Right ventricle myocardium superior (tissue), 1 donor: ENCODE measurements at regions not wholly inside any gene's neighbourhood (a gene's known extent, or its start where the extent isn't known, plus 50 kb on each side); places are given as distances from the start of the nearest gene placed in this dataset.

Experiments
- ATAC-seq: fragments of 200-7000 bp; cut with Tn5 transposase; one replicate; pipeline ENCODE4 v1.9.1; 2020; ENCODE audit warnings: mild to moderate bottlenecking; ENCODE audit not compliant: poor library complexity
- DNase-seq: peaks from one replicate; pipeline ENCODE4 v3.0.0-alpha.2; 2020
- intact Hi-C: fragments of 100-400 bp; cut with DNase I; formaldehyde crosslinking; loops from one replicate; pipeline ENCODE4 v1.11.2; 2022
- donor health status: DM: no; HTN: yes; CAD: no; lungs with severe emphysema.

- intact Hi-C loops, result no loop called here
- DNase-seq, result no peak
- ATAC-seq, result no peak
Measured at GRCh38 chr13:79749566-79749965, 268.6 kb downstream of the NDFIP2 start.

- DNase-seq, result no peak
- no peak for ATAC-seq
- intact Hi-C loops, result no loop called here
Measured at GRCh38 chr13:79745081-79745480, 264.1 kb downstream of the NDFIP2 start.

DNA sequence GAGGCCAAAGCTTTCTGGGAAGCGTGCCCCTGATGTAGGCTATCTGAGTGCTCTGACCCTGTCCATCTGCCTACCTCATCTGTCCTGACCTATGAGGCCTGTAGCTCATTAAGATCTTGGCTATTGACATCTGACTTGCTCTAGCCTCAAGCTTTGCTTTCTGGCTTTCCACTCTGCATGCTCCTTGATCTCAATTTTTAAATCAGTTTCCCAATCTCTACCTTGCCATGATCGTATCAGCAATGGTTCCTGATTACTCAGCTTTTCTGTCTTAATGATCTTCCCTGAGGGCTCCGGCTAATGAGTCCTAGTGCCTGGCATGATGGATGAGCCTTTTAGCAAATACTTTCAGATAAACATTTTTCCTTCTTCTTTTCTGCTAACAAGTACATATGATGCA lies 262.0 kb downstream of the NDFIP2 start:
- no peak for ATAC-seq
- intact Hi-C loops, result no loop called here

DNA sequence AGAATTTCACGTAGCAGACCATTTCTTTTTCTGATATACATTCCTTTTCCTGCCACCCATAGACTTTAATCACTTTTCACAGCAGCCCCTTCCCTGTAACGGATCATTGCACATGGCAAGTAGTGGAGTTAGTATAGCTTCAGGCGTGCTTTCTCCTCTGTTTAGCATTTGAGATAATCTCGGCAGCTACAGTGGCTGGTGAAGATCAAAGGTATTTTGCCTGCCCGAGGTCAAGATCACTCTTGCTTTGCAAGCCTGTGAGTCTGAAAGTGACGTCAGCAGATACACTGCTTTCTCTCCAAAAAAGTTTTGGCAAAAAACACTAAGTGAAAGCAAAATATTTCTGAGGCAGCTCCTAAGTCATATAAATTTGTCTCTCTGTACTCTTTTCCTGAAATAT lies 260.0 kb downstream of the NDFIP2 start:
- DNase-seq, result no peak
- peak; percentile 75 for ATAC-seq
- intact Hi-C loops, result no loop called here

More for the DNA sequence above, 262.0 kb downstream of the NDFIP2 start:
- DNase-seq, result no peak

DNA sequence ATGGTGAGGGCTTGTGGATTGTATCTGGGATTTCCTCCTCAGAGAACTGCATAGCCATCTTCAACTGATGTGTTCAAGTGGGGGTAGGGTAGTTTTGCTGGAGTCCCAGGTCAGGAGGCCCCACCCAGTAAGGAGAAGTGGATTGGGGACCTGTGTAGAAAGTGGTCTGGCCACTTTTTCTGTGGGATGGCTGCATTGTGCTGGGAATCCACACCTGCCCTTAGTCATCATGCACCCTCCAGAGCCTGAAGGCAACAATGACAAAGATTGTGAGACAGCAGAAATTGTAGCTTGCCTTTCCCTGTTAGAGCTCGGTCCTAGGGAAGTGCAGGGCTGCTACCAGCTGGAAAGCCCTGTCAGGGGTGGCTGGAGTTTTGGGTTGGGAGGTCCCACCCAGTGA lies 255.4 kb downstream of the NDFIP2 start:
- intact Hi-C loops, result no loop called here
- DNase-seq (no peak), ATAC-seq (no peak)

GRCh38 chr13:79735228-79735627 lies 254.3 kb downstream of the NDFIP2 start:
- intact Hi-C loops, result no loop called here

DNA sequence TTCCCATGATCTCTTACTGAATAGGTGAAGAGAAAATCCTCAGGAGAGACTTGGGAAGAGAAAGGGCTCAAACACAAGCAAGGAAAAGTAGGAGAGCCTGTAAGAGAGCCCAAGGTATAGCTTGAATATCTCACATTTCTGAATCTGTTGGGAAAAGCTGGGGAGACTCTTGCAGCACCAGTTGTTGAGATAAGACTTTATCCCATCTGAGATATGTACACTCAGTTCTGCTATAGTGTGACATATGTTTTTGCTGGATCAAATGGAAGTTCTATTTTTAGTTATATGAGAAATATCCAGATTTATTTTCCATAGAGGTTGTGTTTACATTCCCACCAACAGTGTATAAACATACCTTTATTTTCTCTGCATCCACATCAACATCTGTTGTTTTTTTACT lies 246.1 kb downstream of the NDFIP2 start:
- ATAC-seq, result no peak
- intact Hi-C loops, result no loop called here
- no peak for DNase-seq

More at GRCh38 chr13:79735228-79735627, 254.3 kb downstream of the NDFIP2 start:
- ATAC-seq (peak; percentile 81), DNase-seq (no peak)

DNA sequence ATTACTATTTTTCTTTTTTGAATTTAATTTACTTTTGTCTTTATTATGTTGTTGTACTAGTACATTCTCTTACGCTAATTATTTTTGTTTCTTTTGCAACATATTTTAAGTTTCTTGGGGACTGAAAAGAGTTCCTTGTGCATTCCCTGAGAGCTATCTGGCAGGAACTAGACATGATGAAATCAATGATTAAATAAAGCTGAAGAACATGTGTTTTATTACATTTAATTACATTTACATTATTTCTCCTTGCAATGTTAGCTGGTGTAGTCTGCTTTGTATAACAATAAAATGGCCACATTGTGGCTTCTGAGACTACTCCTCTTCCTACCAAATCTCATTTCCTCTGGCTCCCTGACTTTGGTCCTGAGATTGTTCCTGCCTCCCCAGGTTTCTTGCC lies 244.9 kb downstream of the NDFIP2 start:
- ATAC-seq, result no peak
- intact Hi-C loops, result no loop called here
- no peak for DNase-seq

DNA sequence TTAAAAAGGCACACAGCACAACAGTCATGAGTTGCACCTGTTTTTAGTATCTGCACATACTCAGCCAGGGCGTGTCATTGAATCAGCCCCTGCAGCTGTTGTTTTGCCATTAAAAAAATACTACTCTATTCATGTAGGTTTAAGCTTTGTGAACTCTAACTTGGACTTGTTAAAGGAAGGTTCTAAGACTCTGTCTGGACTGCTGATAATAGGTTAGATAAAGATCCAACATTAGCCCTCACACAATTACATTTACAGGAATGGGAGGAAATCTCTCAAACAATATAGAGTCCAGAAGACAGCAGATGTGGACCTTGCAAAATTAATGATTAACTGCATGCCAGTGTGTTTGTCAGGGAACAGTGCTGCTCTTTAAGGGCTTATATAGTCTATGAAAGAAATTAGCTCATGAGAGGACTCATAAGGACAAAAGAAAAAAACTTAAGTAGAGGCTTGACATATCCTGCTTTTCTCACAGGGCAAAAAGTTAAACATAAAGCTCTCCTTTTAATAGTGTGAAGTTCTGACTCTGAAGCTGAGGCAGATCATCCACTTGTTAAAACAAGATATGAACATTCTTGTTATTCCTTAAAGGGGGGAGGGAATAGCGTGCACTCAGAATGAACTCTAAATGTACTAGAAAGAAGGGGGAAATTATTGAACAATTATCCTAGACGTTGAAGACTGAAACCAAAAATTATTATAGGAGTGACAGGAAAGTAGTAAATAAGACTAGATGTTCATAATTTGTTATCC lies 243.6 kb downstream of the NDFIP2 start:
- intact Hi-C loops, result no loop called here
- DNase-seq (no peak), ATAC-seq (peak; percentile 38)

- ATAC-seq (peak; percentile 91), DNase-seq (peak; percentile 39)
- intact Hi-C loops, result no loop called here
Measured at GRCh38 chr13:79723519-79724024, 242.6 kb downstream of the NDFIP2 start.

GRCh38 chr13:79722885-79723445 lies 242.0 kb downstream of the NDFIP2 start:
- DNase-seq (no peak), ATAC-seq (peak; percentile 63)
- intact Hi-C loops, result no loop called here

GRCh38 chr13:79716191-79716590 lies 235.2 kb downstream of the NDFIP2 start:
- intact Hi-C loops, result no loop called here
- ATAC-seq (no peak), DNase-seq (no peak)

DNA sequence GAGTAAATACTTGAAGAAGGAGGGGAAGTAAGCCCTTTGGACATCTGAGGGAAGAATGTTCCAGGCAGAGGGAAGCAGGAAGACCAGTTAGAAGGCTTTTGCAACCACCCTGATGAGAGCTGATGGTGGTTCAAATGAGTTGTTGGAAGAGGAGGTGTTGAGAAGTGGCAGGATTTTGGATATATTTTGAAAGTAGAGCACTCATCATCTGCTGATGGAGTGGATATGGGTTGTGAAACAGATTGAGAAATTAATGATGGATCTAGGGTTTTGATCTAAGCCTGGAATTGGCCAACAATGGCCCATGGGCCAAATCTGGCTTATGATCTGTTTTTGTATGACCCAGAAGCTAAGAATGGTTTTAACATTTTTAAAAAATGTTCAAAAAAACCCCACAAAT lies 230.7 kb downstream of the NDFIP2 start:
- no peak for ATAC-seq
- intact Hi-C loops, result no loop called here
- DNase-seq, result no peak

DNA sequence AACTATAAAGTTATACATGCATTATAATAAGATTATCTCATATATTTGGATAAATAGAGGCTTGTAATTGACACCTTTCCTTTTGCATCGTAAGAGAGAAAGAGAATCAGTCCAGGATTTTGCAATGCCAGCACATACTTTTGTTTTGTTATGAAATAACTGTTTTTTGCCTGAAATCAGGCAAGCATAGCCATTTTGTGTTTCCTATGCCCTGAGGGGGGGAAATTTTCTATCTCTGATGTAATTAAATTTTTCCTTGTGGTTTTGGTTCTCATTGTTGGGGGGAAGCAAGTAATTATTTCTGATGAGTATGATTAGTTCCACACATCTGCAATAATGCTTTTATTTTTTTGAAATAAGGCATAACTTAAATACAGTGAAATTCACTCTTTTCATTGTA lies 229.4 kb downstream of the NDFIP2 start:
- intact Hi-C loops, result no loop called here
- DNase-seq, result no peak
- no peak for ATAC-seq

DNA sequence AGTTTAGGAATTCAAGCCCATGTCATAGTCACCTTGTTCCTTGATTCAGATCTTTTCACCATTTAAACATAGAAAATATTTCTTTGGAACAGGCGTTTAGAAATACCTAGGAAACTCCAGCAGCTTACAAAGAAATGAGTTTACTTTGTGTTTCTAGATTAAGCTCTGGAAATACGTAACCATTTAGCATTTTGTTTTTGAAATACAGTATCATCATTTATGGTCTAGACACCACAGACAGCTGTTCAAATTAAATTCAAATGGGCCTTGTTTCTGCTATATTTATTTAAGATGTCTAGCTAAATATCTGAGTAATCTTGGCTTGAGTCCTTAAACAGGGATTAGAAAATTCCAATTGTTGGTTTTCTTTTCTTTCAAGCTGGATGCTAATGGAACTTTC lies 228.5 kb downstream of the NDFIP2 start:
- intact Hi-C loops, result no loop called here
- no peak for ATAC-seq

GRCh38 chr13:79703772-79704171 lies 222.8 kb downstream of the NDFIP2 start:
- DNase-seq (no peak), ATAC-seq (no peak)
- intact Hi-C loops, result no loop called here

More for the DNA sequence above, 228.5 kb downstream of the NDFIP2 start:
- no peak for DNase-seq

- intact Hi-C loops, result no loop called here
- ATAC-seq, result no peak
Measured at GRCh38 chr13:79695754-79696153, 214.8 kb downstream of the NDFIP2 start.

DNA sequence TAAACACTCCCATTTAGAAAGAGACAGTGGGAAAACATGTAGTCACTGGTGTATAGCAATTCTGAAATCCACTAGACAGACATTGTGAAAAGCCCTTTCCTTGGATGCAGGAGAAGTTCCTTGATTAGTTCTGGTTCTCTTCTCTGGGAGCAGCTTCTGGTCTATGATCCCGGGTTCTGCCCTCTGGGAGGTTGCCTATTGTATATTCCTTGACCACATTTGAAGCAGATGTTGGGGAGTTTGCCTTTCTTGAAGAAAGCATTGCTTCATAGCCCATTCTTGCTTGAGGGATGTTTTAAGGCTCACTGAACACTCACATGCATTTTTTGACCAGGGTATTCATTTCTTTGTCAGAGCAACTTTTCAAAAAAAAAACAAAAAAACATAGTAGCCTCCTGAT lies 211.9 kb downstream of the NDFIP2 start:
- DNase-seq (no peak), ATAC-seq (no peak)
- intact Hi-C loops, result no loop called here

More at GRCh38 chr13:79695754-79696153, 214.8 kb downstream of the NDFIP2 start:
- DNase-seq, result no peak

DNA sequence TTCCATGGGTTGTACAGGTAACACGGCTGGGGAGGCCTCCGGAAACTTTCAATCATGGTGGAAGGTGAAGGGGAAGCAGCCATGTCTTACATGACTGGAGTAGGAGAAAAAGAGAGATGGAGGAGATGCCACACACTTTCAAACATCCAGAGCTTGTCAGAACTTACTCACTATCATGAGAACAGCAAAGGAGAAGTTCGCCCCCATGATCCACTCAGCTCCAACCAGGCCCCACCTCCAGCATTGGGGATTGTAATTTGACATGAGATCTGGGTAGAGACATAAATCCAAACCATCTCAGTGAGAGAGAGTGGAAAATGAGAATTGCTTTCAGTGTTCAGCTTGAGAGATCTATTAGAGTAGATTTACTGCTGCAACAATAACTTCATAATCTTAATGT lies 210.9 kb downstream of the NDFIP2 start:
- intact Hi-C loops, result no loop called here
- DNase-seq, result no peak
- no peak for ATAC-seq

DNA sequence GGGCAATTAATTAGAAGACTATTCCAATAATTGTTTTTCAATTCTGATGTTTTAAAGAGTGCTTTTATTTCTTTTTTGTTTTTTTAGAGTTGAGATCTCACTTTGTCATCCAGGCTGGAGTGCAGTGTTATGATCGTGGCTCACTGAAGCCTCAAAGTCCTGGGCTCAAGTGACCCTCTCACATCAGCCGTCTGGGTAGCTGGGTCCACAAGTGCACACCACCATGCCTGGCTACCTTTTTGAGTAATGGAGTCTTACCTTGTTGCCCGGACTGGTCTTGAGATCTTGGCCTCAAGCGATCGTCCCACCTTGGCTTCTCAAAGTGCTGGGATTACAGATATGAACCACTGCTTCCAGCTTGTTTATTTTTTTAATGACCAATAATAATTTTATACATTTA lies 207.8 kb downstream of the NDFIP2 start:
- intact Hi-C loops, result loop anchor here (10.0 kb wide), 1 partner anchor 676 kb away; no protein-coding TSS in a partner anchor
- no peak for DNase-seq
- ATAC-seq, result no peak
